GM12878 (cell line): ENCODE measurements at regions not wholly inside any gene's neighbourhood (a gene's known extent, or its start where the extent isn't known, plus 50 kb on each side); places are given as distances from the start of the nearest gene placed in this dataset.

ENCODE experiments used
- ATAC-seq: fragments of 200-7000 bp; cut with Tn5 transposase; 3 replicates; pipeline ENCODE4 v1.9.1; 2020; ENCODE audit warnings: mild to moderate bottlenecking, moderate library complexity
- BruUV-seq: library from RNA; stranded (reverse); fragments of 400-500 nt; replicated peaks from 2 replicates; lab custom pipeline; 2021; lab: Mats Ljungman, UMichigan
- CTCF ChIA-PET: fragments of 300-600 bp; sonication (Branson Sonifier 250); formaldehyde crosslinking; extraction: SDS; loops from one replicate; lab custom pipeline; 2021; ENCODE audit warnings: inconsistent platforms; lab: Yijun Ruan, JAX
- POLR2A ChIA-PET: fragments of 350-600 bp; formaldehyde crosslinking; extraction: SDS; loops from one replicate; lab custom pipeline; 2021; ENCODE audit warnings: inconsistent platforms; lab: Charles Lee
- RAD21 ChIA-PET: fragments of 300-600 bp; sonication (Branson Sonifier 250); formaldehyde crosslinking; loops from one replicate; lab custom pipeline; 2023; ENCODE audit warnings: antibody characterized with exemption; ENCODE audit not compliant: unreplicated experiment; lab: Charles Lee
- SMC1A ChIA-PET: fragments of 300-600 bp; sonication (Branson Sonifier 250); formaldehyde crosslinking; loops from one replicate; lab custom pipeline; 2023; ENCODE audit not compliant: unreplicated experiment, uncharacterized antibody; lab: Charles Lee
- DNase-seq: peaks from one replicate; pipeline ENCODE4 v3.0.0-alpha.2; 2011; ENCODE audit warnings: low read depth, low spot score
- FAIRE-seq: peaks from 3 replicates; lab custom pipeline; 2011; peaks lifted over from hg19 to GRCh38; lab: Jason Lieb, UNC
- H2AFZ ChIP-seq: 2 replicates; pipeline ENCODE4 v1.6.0; 2011; ENCODE audit warnings: low read depth, low read length, control low read depth; ENCODE audit not compliant: control insufficient read depth
- H3K27ac ChIP-seq: 2 replicates; pipeline ENCODE4 v1.5.1; 2011; ENCODE audit warnings: control low read depth; ENCODE audit not compliant: control insufficient read depth, insufficient read depth
- H3K27me3 ChIP-seq, 2 experiments: replicated peaks in 1 of 2; 2 replicates each; pipeline versions ENCODE4 v1.6.0 to v1.6.1; 2011; ENCODE audit warnings: low read length in 1 of 2; ENCODE audit not compliant: control insufficient read depth in 2 of 2, insufficient read depth in 2 of 2
- H3K36me3 ChIP-seq, 2 experiments: 2 replicates each; pipeline ENCODE4 v1.5.1; 2011; ENCODE audit warnings: low read length in 1 of 2; ENCODE audit not compliant: control insufficient read depth in 2 of 2, insufficient read depth in 2 of 2
- H3K4me1 ChIP-seq: 2 replicates; pipeline ENCODE4 v1.6.1; 2011; ENCODE audit warnings: mild to moderate bottlenecking, low read length, moderate library complexity, mixed read lengths; ENCODE audit not compliant: control insufficient read depth, insufficient read depth
- H3K4me2 ChIP-seq: 2 replicates; pipeline ENCODE4 v1.6.0; 2011; ENCODE audit warnings: control low read depth; ENCODE audit not compliant: control insufficient read depth, insufficient read depth
- H3K4me3 ChIP-seq: fragments of 200-600 bp; sonication (generic); 2 replicates; pipeline ENCODE4 v1.5.1; 2016
- H3K79me2 ChIP-seq: 2 replicates; pipeline ENCODE4 v1.6.0; 2011; ENCODE audit warnings: low read length; ENCODE audit not compliant: control insufficient read depth, insufficient read depth
- H3K9ac ChIP-seq: 2 replicates; pipeline ENCODE4 v1.8.0; 2011; ENCODE audit warnings: low read length, control low read depth, mixed read lengths; ENCODE audit not compliant: control insufficient read depth, insufficient read depth
- H3K9me3 ChIP-seq: replicated peaks from 3 replicates; pipeline ENCODE4 v1.5.1; 2011; ENCODE audit warnings: mild to moderate bottlenecking, low read length; ENCODE audit not compliant: control insufficient read depth, insufficient read depth
- H4K20me1 ChIP-seq: 2 replicates; pipeline ENCODE4 v1.6.0; 2011; ENCODE audit not compliant: control insufficient read depth, insufficient read depth
- CBX3 ChIP-seq: fragments of 200-600 bp; sonication (generic); IDR thresholded peaks from 2 replicates; pipeline ENCODE4 v1.6.1; 2016; ENCODE audit warnings: low read depth, borderline replicate concordance
- KAT2A ChIP-seq: conservative IDR thresholded peaks from 2 replicates; pipeline ENCODE4 v1.6.1; 2011; ENCODE audit warnings: low read depth, low read length; ENCODE audit not compliant: control insufficient read depth
- MYC ChIP-seq: IDR thresholded peaks from 2 replicates; pipeline ENCODE4 v1.6.1; 2011; ENCODE audit warnings: mild to moderate bottlenecking, low read length, moderate library complexity, inconsistent platforms; ENCODE audit not compliant: insufficient read depth, insufficient replicate concordance, insufficient read length, severe bottlenecking
- NR2C1 ChIP-seq: fragments of 450-650 bp; IDR thresholded peaks from 2 replicates; pipeline ENCODE4 v1.6.1; 2017; ENCODE audit warnings: antibody characterized with exemption, mild to moderate bottlenecking, moderate library complexity
- PAX5 ChIP-seq: IDR thresholded peaks from 2 replicates; pipeline ENCODE4 v1.6.1; 2011; ENCODE audit warnings: low read depth, low read length, borderline replicate concordance
- PAX8 ChIP-seq: fragments of 450-650 bp; IDR thresholded peaks from 2 replicates; pipeline ENCODE4 v1.6.1; 2017; ENCODE audit warnings: mild to moderate bottlenecking, moderate library complexity
- RB1 ChIP-seq: fragments of 450-650 bp; formaldehyde crosslinking; IDR thresholded peaks from 2 replicates; pipeline ENCODE4 v1.6.1; 2017; ENCODE audit warnings: mild to moderate bottlenecking, borderline replicate concordance
- RUNX3 ChIP-seq: IDR thresholded peaks from 2 replicates; pipeline ENCODE4 v1.6.1; 2012; ENCODE audit warnings: low read length, inconsistent platforms
- SUPT20H ChIP-seq: IDR thresholded peaks from 2 replicates; pipeline ENCODE4 v1.6.1; 2011; ENCODE audit warnings: low read depth, mild to moderate bottlenecking, low read length, moderate library complexity, borderline replicate concordance; ENCODE audit not compliant: control insufficient read depth
- SUZ12 ChIP-seq: fragments of 200-600 bp; sonication (generic); IDR thresholded peaks from one replicate; pipeline ENCODE4 v1.6.1; 2018; ENCODE audit warnings: antibody characterized with exemption, mild to moderate bottlenecking; ENCODE audit not compliant: unreplicated experiment
- TARDBP ChIP-seq: IDR thresholded peaks from 2 replicates; pipeline ENCODE4 v1.6.1; 2016; ENCODE audit warnings: borderline replicate concordance
- ZNF207 ChIP-seq: fragments of 450-650 bp; IDR thresholded peaks from 2 replicates; pipeline ENCODE4 v1.6.1; 2014; ENCODE audit warnings: antibody characterized with exemption, mild to moderate bottlenecking, borderline replicate concordance
- ZZZ3 ChIP-seq: IDR thresholded peaks from 2 replicates; pipeline ENCODE4 v1.6.1; 2011; ENCODE audit warnings: low read depth; ENCODE audit not compliant: control insufficient read depth, insufficient read length
- WGBS: methylation state at CpG from one replicate; pipeline ENCODE4 v1.1.6; 2016; ENCODE audit warnings: low lambda C conversion rate; ENCODE audit not compliant: insufficient replicate concordance, insufficient coverage; ENCODE audit errors: missing lambda C conversion rate; 5-methylcytosine and 5-hydroxymethylcytosine counted together
- in situ Hi-C: fragments of 300-500 bp; cut with MboI; formaldehyde crosslinking; loops from 9 replicates; pipeline ENCODE4 v1.14.3; 2018; ENCODE audit warnings: mixed read lengths
- intact Hi-C: fragments of 100-400 bp; cut with micrococcal nuclease; formaldehyde crosslinking; loops from one replicate; pipeline ENCODE4 v1.14.2; 2022; ENCODE audit not compliant: unreplicated experiment
- TF ChIP-seq, protein P1 (sequence below): IDR thresholded peaks from 2 replicates; pipeline ENCODE4 v1.6.1; 2012; ENCODE audit warnings: low read depth, low read length, improper control_type of control experiment
- TF ChIP-seq, protein P2 (sequence below): fragments of 450-650 bp; IDR thresholded peaks from 2 replicates; pipeline ENCODE4 v1.6.1; 2016; ENCODE audit warnings: mild to moderate bottlenecking
- TF ChIP-seq, protein P3 (sequence below): fragments of 450-650 bp; IDR thresholded peaks from 2 replicates; pipeline ENCODE4 v1.6.1; 2018; ENCODE audit warnings: mild to moderate bottlenecking, low read depth, moderate library complexity; ENCODE audit not compliant: partially characterized antibody
- TF ChIP-seq, protein P4 (sequence below): fragments of 450-650 bp; IDR thresholded peaks from 2 replicates; pipeline ENCODE4 v1.6.1; 2017; ENCODE audit warnings: mild to moderate bottlenecking, low read depth, inconsistent platforms; ENCODE audit not compliant: poor library complexity, severe bottlenecking

DNA sequence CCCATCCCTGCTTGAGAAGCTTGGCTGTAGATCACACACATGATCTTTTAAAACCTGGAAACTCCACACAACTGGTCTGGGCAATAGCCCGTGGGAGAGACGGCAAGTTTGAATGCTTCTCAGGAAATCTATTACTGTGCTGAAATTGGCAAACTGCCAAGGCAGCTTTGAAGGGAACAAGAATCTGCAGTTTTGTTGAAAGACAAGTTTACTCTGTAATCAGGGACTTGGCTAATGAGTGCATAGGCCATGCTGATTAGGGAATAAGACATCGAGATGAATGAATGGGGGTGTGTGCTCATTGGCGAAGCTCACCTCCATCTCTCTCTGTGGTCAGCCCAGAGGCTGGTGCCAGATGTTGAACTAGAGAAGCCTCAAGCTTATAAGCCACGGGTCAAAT lies 218.8 kb downstream of the HIPK3 start:
- Histone ChIP-seq H3K27ac (no peak overlapping the region), H3K4me3 (no peak overlapping the region), H4K20me1 (no peaks in the 10 kb centered on the region), H3K4me2 (no peak overlapping the region), H2AFZ (no peak overlapping the region), H3K9me3 (no peaks in the 10 kb centered on the region), H3K79me2 (no peaks in the 10 kb centered on the region), H3K27me3 (no peaks in the 10 kb centered on the region; a peak in 1 of 4 replicates), H3K9ac (no peak overlapping the region), H3K36me3 (no peaks in the 10 kb centered on the region), H3K4me1 (peaks cover 3% of the 10 kb centered on the region; the same call in 1 of the 2 replicates)
- RAD21 ChIA-PET: no interaction called here
- TF ChIP-seq RB1: no peak
- no peak for TF ChIP-seq SUPT20H
- TF ChIP-seq, protein P1, sequence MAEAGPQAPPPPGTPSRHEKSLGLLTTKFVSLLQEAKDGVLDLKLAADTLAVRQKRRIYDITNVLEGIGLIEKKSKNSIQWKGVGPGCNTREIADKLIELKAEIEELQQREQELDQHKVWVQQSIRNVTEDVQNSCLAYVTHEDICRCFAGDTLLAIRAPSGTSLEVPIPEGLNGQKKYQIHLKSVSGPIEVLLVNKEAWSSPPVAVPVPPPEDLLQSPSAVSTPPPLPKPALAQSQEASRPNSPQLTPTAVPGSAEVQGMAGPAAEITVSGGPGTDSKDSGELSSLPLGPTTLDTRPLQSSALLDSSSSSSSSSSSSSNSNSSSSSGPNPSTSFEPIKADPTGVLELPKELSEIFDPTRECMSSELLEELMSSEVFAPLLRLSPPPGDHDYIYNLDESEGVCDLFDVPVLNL: no peak
- no peak for TF ChIP-seq CBX3
- TF ChIP-seq, protein P2, sequence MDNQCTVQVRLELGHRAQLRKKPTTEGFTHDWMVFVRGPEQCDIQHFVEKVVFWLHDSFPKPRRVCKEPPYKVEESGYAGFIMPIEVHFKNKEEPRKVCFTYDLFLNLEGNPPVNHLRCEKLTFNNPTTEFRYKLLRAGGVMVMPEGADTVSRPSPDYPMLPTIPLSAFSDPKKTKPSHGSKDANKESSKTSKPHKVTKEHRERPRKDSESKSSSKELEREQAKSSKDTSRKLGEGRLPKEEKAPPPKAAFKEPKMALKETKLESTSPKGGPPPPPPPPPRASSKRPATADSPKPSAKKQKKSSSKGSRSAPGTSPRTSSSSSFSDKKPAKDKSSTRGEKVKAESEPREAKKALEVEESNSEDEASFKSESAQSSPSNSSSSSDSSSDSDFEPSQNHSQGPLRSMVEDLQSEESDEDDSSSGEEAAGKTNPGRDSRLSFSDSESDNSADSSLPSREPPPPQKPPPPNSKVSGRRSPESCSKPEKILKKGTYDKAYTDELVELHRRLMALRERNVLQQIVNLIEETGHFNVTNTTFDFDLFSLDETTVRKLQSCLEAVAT: no peak
- TF ChIP-seq, protein P3, sequence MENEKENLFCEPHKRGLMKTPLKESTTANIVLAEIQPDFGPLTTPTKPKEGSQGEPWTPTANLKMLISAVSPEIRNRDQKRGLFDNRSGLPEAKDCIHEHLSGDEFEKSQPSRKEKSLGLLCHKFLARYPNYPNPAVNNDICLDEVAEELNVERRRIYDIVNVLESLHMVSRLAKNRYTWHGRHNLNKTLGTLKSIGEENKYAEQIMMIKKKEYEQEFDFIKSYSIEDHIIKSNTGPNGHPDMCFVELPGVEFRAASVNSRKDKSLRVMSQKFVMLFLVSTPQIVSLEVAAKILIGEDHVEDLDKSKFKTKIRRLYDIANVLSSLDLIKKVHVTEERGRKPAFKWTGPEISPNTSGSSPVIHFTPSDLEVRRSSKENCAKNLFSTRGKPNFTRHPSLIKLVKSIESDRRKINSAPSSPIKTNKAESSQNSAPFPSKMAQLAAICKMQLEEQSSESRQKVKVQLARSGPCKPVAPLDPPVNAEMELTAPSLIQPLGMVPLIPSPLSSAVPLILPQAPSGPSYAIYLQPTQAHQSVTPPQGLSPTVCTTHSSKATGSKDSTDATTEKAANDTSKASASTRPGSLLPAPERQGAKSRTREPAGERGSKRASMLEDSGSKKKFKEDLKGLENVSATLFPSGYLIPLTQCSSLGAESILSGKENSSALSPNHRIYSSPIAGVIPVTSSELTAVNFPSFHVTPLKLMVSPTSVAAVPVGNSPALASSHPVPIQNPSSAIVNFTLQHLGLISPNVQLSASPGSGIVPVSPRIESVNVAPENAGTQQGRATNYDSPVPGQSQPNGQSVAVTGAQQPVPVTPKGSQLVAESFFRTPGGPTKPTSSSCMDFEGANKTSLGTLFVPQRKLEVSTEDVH: no peak
- TF ChIP-seq MYC: no peak
- no peak for TF ChIP-seq ZNF207
- TF ChIP-seq KAT2A: no peak
- TF ChIP-seq PAX5: no peak
- TF ChIP-seq SUZ12: no peak
- TF ChIP-seq TARDBP: no peak
- TF ChIP-seq RUNX3: no peak
- TF ChIP-seq PAX8: no peak
- no peak for TF ChIP-seq NR2C1
- TF ChIP-seq, protein P4, sequence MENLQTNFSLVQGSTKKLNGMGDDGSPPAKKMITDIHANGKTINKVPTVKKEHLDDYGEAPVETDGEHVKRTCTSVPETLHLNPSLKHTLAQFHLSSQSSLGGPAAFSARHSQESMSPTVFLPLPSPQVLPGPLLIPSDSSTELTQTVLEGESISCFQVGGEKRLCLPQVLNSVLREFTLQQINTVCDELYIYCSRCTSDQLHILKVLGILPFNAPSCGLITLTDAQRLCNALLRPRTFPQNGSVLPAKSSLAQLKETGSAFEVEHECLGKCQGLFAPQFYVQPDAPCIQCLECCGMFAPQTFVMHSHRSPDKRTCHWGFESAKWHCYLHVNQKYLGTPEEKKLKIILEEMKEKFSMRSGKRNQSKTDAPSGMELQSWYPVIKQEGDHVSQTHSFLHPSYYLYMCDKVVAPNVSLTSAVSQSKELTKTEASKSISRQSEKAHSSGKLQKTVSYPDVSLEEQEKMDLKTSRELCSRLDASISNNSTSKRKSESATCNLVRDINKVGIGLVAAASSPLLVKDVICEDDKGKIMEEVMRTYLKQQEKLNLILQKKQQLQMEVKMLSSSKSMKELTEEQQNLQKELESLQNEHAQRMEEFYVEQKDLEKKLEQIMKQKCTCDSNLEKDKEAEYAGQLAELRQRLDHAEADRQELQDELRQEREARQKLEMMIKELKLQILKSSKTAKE: no peak
- TF ChIP-seq ZZZ3: no peak
- 37% methylated on average over 5 of the region's 5 CpGs for WGBS
- in situ Hi-C loops (no loop called here), intact Hi-C loops (loop anchor here (10.0 kb wide), 1 partner anchor 111 kb away; no protein-coding TSS in a partner anchor)
- SMC1A ChIA-PET: interaction anchor here (1.2 kb wide), 1 partner anchor 110 kb away, joined by 5 read pairs; no protein-coding TSS in a partner anchor
- no TSS peak for BruUV-seq
- ATAC-seq (no peak), FAIRE-seq (no peak), DNase-seq (no peak)
- CTCF ChIA-PET: no interaction called here
- POLR2A ChIA-PET: interaction anchor here (0.6 kb wide), 1 partner anchor 70 kb away, joined by 3 read pairs; no protein-coding TSS in a partner anchor
